Hepatocyte (in vitro differentiated cells): ENCODE measurements at regions not wholly inside any gene's neighbourhood (a gene's known extent, or its start where the extent isn't known, plus 50 kb on each side); places are given as distances from the start of the nearest gene placed in this dataset.

Source experiments
- EZH2phosphoT487 ChIP-seq: fragments of 200-600 bp; sonication (generic); IDR thresholded peaks from one replicate; pipeline ENCODE4 v1.6.1; 2018; ENCODE audit warnings: antibody characterized with exemption, mild to moderate bottlenecking, low read depth, moderate library complexity; ENCODE audit not compliant: unreplicated experiment, severe bottlenecking
- TF ChIP-seq, protein P1 (sequence below): fragments of 200-600 bp; sonication (generic); IDR thresholded peaks from 2 replicates; pipeline ENCODE4 v1.5.1; 2016; ENCODE audit warnings: antibody characterized with exemption, mild to moderate bottlenecking; ENCODE audit not compliant: poor library complexity

DNA sequence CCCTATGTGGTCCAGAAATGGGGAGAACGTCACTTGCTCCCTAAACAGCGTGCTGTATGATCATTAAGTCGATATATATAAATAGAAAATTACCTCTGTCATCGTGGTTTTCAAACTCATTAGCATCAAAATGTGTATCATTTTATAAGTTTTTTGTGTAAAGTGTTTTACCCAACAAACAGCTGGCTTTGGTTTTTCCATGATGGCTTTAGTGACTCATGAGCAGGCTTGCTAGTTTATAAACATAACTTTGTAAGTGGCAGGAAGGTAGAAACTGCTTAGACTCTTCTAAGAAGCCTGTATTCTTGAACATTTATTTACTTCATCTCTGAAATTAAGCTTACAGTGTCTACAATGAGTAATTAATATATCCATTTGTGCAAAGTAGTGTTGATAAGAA, 108.4 kb upstream of the DIPK2B start:
- no peak for TF ChIP-seq EZH2phosphoT487
- TF ChIP-seq, protein P1, sequence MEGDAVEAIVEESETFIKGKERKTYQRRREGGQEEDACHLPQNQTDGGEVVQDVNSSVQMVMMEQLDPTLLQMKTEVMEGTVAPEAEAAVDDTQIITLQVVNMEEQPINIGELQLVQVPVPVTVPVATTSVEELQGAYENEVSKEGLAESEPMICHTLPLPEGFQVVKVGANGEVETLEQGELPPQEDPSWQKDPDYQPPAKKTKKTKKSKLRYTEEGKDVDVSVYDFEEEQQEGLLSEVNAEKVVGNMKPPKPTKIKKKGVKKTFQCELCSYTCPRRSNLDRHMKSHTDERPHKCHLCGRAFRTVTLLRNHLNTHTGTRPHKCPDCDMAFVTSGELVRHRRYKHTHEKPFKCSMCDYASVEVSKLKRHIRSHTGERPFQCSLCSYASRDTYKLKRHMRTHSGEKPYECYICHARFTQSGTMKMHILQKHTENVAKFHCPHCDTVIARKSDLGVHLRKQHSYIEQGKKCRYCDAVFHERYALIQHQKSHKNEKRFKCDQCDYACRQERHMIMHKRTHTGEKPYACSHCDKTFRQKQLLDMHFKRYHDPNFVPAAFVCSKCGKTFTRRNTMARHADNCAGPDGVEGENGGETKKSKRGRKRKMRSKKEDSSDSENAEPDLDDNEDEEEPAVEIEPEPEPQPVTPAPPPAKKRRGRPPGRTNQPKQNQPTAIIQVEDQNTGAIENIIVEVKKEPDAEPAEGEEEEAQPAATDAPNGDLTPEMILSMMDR, result no peak
